ENCODE measurements at regions not wholly inside any gene's neighbourhood (a gene's known extent, or its start where the extent isn't known, plus 50 kb on each side); places are given as distances from the start of the nearest gene placed in this dataset.

GRCh38 chr13:24050292-24050711 is 110.2 kb upstream of the SPATA13 start:
- peak; percentile 56 for DNase-seq (ENCODE audit: low spot score)

GRCh38 chr13:24050796-24051715 is 109.5 kb upstream of the SPATA13 start:
- no peak for DNase-seq (ENCODE audit: low spot score)

DNA sequence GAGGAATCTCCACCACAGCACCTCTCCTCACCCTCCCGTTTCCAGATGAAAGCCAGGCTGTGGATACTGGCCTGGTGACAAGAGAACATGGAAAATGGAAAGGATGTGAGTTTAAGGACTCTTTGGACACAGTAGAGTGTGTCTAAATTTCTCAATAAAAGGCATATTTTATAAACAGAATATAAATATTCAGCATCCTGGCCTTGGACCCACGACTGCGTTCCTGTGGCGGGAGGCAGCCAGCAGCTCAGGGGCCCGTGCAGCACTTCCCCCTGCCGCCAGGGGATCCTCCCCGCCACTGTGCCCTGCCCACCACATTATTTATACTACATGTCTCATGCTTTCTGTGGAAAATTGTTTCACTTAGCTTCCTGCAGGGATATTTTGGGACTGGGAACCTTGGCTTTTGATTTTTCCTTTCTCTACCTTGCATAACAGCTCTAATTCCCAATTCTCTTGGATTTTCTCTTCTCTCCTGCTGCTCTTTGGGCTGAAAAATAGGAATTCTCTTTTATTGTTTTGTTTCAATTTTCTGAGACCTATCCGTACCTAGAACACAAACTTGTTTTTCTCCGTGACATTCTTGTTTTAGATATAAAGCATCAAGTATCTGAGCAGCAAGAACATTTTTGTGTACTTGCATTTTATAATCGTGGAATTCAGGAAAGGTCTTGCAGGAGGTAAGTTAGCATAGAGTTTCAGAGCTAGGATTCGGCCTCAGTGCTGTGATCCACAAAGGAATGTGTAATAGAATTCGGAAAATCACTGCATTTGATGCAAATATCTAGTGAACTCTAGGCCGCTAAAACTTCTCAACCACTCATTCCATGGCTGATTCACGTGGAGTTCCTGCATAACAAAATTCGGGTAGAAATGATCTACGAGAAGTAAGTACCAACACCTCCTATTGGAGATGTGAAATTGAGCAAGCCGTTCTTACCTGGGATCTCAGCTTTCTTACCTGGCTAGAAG is 107.7 kb upstream of the SPATA13 start:
- DNase-seq (ENCODE audit: low spot score) = no peak

DNA sequence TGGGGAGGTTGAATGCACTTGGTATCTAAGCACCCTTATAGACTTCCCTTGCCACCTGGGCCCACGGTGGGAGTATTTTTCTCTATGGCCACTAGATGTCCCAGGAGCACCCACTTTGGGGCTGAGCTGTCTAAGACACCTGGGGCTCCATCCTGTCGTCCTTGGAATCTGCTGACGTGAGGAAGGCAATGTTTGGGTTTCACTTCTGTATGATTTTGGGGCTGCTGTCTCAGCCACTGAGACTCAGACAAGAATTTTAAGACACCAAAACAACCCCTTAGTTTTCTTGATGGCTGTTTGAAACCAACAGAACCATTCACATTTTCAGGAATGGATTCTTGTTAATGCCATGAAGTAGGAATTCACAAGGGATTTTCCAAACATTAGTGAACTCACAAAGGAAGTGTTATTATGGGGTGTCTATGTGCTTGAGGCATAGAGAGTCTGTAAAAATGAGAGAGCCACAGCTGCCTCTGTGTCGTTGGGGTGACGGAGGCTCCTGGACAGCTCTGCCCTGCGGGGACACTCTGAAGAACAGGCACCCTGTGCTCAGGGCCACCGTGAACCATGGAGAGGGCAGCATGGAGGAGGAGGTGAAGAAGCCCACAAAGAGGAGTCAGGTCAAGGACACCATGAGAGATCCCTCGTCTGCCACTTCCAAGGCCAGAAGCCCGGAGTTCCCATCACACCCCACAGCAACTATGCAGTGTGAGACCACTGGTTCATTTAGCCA is 106.8 kb upstream of the SPATA13 start:
- peak; percentile 50 for DNase-seq (ENCODE audit: low spot score)

DNA sequence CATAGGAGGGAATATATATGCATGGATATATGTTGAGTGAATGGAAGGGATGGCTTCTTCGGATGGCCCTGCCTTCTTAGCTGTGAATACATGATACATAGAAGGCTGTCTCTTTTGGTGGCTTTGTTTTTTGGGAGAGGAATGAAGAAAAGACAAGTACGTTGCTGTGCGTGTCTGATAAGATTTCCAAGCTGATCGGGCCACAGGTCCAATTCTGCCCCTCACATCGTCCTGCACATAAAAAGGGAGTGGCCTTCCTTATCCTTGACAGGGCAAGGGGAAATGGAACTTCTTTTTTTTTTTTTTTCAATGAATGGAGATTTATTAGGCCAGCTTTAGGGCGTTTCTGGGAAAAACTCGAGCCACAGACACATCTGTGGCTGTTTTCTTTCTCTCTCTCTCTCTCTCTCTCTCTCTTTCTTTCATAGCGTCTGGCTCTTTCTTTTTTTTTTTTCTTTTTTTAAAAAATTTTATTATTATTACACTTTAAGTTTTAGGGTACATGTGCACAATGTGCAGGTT is 103.8 kb upstream of the SPATA13 start:
- DNase-seq (ENCODE audit: low spot score) = no peak

- no peak for DNase-seq (ENCODE audit: low spot score)
Measured at GRCh38 chr13:24060993-24061392, 99.5 kb upstream of the SPATA13 start.

DNA sequence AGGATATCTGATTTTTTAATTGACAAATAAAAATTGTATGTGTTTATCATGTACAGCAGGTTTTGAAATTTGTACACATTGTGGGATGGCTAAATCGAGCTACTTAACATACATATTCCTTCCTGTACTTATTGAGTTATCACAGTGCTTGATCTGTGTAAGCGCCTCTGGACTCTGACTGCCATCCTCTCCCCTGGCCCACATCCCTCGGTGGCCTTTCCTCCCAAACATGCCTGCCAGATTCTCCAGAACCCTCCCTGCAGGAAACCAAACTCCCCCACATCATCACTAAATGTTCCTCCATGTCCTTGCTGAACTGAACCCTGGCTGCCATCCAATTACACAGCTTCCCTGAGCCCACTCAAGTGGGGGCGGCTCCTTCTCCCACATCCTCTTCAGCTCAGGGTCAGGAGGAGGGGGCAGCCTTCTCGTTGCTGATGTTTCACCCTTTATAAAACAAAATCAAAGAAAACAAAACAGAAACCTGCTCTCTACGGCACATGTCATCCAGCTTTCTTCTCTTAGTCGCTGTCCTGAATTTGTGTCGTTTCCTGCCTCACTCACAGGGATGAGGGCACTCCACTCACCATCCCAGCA is 97.1 kb upstream of the SPATA13 start:
- no peak for DNase-seq (ENCODE audit: low spot score)

GRCh38 chr13:24064371-24064770 is 96.1 kb upstream of the SPATA13 start:
- DNase-seq (ENCODE audit: low spot score) = no peak

DNA sequence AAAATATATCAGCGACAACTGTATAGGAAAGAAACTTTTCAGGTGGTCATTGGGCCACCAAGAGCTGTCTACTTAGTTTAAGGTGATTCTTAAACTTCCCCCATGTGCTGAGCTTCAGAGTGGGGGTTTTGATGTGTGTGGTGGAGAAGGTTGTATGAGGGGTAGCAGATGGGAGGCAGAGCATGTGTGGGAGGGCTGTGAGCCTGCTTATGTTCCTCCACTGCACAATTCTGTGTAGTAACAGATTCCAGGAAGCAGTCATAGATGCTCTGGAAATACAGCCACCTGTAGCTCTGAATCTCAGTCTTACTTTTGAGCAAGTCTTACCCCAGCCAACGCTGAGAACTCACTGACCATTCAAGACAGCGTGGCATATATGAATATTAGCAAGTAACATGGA is 95.3 kb upstream of the SPATA13 start:
- DNase-seq (ENCODE audit: low spot score) = no peak

GRCh38 chr13:24066405-24067295 is 93.9 kb upstream of the SPATA13 start:
- no peak for DNase-seq (ENCODE audit: low spot score)

GRCh38 chr13:24068472-24068871 is 92.0 kb upstream of the SPATA13 start:
- no peak for DNase-seq (ENCODE audit: low spot score)

- DNase-seq (ENCODE audit: low spot score) = no peak
Measured at GRCh38 chr13:24071016-24071415, 89.5 kb upstream of the SPATA13 start.

DNA sequence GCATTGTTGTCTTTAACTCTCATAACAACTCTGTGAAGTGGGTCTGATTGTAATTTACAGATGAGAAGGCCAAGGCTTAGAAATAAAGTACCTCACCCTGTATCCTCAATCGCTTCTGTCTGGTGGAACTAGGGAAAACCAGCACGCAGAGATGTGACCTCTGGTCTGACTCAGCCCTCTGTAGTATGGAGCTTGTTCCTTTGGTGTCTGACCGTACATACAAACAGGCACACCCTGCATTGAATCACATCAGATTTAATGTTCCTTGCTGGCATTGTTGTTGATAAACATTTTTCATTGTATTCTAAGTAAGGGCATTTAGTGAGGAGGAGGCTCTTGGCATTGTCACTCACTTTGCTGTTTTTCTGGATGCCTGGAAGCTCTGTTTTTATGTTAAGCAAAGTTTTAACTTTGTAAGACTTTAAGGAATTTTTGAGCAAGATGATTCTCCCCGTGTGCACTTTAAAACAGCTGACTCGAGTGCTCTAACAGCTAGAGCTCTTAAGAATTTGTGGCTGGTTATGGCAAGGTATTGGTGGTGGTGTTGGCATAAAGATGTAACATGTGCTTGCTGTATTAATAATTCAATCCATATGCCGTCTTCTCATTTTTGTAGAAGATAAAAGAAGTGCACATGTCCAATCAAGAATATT is 89.0 kb upstream of the SPATA13 start:
- no peak for DNase-seq (ENCODE audit: low spot score)

GRCh38 chr13:24073657-24074056 is 86.9 kb upstream of the SPATA13 start:
- DNase-seq (ENCODE audit: low spot score) = no peak

DNA sequence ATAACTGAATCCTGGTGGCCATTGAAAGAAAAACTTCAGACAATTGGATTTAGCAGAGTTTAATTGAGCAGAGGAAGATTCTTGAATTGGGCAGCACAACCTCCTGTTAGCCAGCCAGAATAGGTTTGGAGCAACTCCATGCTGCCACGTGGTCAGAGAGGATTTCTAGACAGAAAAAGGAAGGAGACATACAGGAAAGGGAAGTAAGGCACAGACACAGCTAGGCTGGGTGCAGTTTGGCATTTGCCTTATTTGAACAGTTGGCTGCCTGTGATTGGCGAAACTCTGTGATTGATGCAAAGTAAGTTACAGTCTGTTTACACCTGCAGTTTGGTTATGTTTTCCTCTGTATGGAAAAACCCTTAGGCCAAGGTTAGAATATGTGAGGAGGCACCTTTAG is 85.8 kb upstream of the SPATA13 start:
- DNase-seq (ENCODE audit: low spot score) = no peak

DNA sequence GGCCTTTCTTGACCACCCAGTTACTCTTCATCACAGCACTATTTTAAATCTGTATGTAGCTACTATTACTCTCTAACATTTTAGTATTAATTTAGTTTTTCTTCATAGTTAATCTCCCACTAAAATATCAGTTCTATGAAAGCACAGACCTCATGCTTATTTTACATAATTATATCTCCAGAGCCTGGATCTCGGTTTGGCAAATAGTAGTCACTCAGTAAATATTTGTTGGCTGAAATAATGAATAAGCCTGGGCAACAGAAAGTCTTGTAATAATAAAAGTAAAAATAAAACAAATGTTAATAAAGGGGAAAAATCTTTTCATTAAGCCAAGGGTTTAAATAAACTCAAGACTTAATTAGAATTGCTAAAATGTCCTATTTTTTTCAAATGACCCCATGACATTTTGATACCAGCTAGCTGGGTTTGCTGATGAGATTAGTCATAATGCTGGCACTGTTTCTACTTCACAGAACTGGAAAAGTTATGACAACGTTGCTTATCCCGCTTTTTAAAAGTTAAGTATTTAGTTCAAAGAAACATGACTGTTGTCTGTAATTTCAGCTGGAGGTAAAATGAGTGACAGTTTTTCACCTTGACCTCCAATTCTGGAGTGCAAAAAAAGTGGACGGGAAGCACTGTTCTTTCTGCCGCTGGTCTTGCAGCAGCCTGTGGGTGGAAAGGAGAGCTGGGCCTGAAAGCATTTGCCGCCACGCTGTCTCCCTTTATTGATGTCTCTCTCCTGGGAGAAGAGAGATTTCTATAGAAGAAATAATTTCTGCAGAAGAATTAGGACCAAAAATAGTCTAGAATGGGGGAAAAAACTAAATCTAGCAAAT is 85.2 kb upstream of the SPATA13 start:
- DNase-seq (ENCODE audit: low spot score) = peak; percentile 61

GRCh38 chr13:24076109-24076508 is 84.4 kb upstream of the SPATA13 start:
- DNase-seq (ENCODE audit: low spot score) = no peak

DNA sequence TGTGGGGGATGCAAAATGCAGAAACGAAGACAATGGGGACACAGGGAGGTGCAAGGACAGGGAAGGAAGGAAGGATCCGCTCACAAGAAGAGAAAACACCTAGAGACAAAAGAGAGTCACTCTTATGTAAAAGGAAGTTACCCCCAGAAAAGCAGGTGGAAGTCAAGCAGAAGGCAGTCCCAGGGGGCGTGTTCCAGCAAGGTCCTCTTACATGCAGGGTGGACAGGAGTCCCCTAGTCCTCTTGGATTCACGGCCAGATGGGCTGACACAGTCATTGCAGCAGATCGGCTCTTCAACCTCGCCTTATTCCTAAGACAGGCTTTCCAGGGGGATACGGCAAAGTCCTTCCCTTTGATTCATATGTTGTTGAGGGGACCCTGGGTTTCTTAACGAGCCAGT is 83.9 kb upstream of the SPATA13 start:
- no peak for DNase-seq (ENCODE audit: low spot score)

GRCh38 chr13:24080134-24080533 is 80.4 kb upstream of the SPATA13 start:
- DNase-seq (ENCODE audit: low spot score) = no peak
